Suprapubic skin (tissue), 4 donors: ENCODE measurements at regions not wholly inside any gene's neighbourhood (a gene's known extent, or its start where the extent isn't known, plus 50 kb on each side); places are given as distances from the start of the nearest gene placed in this dataset.

ENCODE experiments used
- DNase-seq, 2 donors: peaks; one replicate each; pipeline ENCODE4 v3.0.0-alpha.2; 2019; ENCODE audit warnings: low spot score in 2 of 2
- H3K27ac ChIP-seq: fragments of 200-600 bp; sonication (generic); one replicate; pipeline ENCODE4 v1.5.1; 2019
- H3K27me3 ChIP-seq: fragments of 200-600 bp; sonication (generic); one replicate; pipeline ENCODE4 v1.5.1; 2019
- H3K36me3 ChIP-seq: fragments of 200-600 bp; sonication (generic); one replicate; pipeline ENCODE4 v1.5.1; 2019
- H3K4me1 ChIP-seq: fragments of 200-600 bp; sonication (generic); one replicate; pipeline ENCODE4 v1.5.1; 2019
- H3K4me3 ChIP-seq: fragments of 200-600 bp; sonication (generic); one replicate; pipeline ENCODE4 v1.5.1; 2019; ENCODE audit warnings: mild to moderate bottlenecking
- H3K9me3 ChIP-seq: fragments of 200-600 bp; sonication (generic); one replicate; pipeline ENCODE4 v1.5.1; 2019
- CTCF ChIP-seq, 2 donors: fragments of 200-600 bp in 1 of 2; fragments of 450-650 bp in 1 of 2; sonication (generic) in 1 of 2; IDR thresholded peaks; one replicate each; pipeline ENCODE4 v1.5.1; 2016 to 2019; ENCODE audit warnings: antibody characterized with exemption in 2 of 2, mild to moderate bottlenecking in 1 of 2, moderate library complexity in 1 of 2
- EP300 ChIP-seq: sonication (generic); formaldehyde crosslinking; IDR thresholded peaks from one replicate; pipeline ENCODE4 v1.6.1; 2017; ENCODE audit warnings: antibody characterized with exemption
- POLR2A ChIP-seq, 2 donors: fragments of 450-650 bp; IDR thresholded peaks; one replicate each; pipeline ENCODE4 v1.6.1; 2017; ENCODE audit warnings: antibody characterized with exemption in 2 of 2, mild to moderate bottlenecking in 2 of 2, moderate library complexity in 2 of 2
- POLR2AphosphoS5 ChIP-seq, 3 donors: sonication (generic); formaldehyde crosslinking; IDR thresholded peaks; one replicate each; pipeline ENCODE4 v1.6.1; 2017; ENCODE audit warnings: antibody characterized with exemption in 3 of 3
- WGBS: methylation state at CpG from one replicate; pipeline ENCODE4 v1.1.5; 2018; 5-methylcytosine and 5-hydroxymethylcytosine counted together

GRCh38 chr17:5869041-5869745, 201.0 kb upstream of the WSCD1 start:
- no peaks in the 10 kb centered on the region for H3K36me3 ChIP-seq
- no peak overlapping the region for H3K27ac ChIP-seq
- H3K27me3 ChIP-seq, result no peaks in the 10 kb centered on the region
- DNase-seq, result no peak
- no peaks in the 10 kb centered on the region for H3K4me1 ChIP-seq
- H3K4me3 ChIP-seq, result no peak overlapping the region
- TF ChIP-seq CTCF (IDR thresholded peaks at IDR 0.05), result no peak
- TF ChIP-seq POLR2AphosphoS5 (IDR thresholded peaks at IDR 0.05), result no peak
- TF ChIP-seq EP300, result no peak
- TF ChIP-seq POLR2A (IDR thresholded peaks at IDR 0.05), result no peak
- no peaks in the 10 kb centered on the region for H3K9me3 ChIP-seq
- WGBS, result 60% methylated on average over 12 of the region's 12 CpGs

- Histone ChIP-seq H3K27ac (no peak overlapping the region), H3K9me3 (no peaks in the 10 kb centered on the region), H3K4me3 (no peak overlapping the region), H3K36me3 (no peaks in the 10 kb centered on the region), H3K27me3 (no peaks in the 10 kb centered on the region), H3K4me1 (no peaks in the 10 kb centered on the region)
- no peak for DNase-seq
- no peak for TF ChIP-seq POLR2A (IDR thresholded peaks at IDR 0.05)
- no peak for TF ChIP-seq POLR2AphosphoS5 (IDR thresholded peaks at IDR 0.05)
- TF ChIP-seq CTCF (IDR thresholded peaks at IDR 0.05), result no peak
- WGBS, result 84% methylated on average over 6 of the region's 6 CpGs
Observed at GRCh38 chr17:5870231-5870953, 199.8 kb upstream of the WSCD1 start.

GRCh38 chr17:5871666-5872065, 198.5 kb upstream of the WSCD1 start:
- no peak for DNase-seq

GRCh38 chr17:5872831-5873230, 197.3 kb upstream of the WSCD1 start:
- Histone ChIP-seq H3K27ac (no peak overlapping the region), H3K9me3 (no peaks in the 10 kb centered on the region), H3K27me3 (peaks cover 3% of the 10 kb centered on the region), H3K4me3 (no peak overlapping the region), H3K36me3 (no peaks in the 10 kb centered on the region), H3K4me1 (no peaks in the 10 kb centered on the region)
- DNase-seq, result no peak
- TF ChIP-seq POLR2AphosphoS5 (IDR thresholded peaks at IDR 0.05) (no peak), CTCF (IDR thresholded peaks at IDR 0.05) (no peak), EP300 (no peak), POLR2A (IDR thresholded peaks at IDR 0.05) (no peak)
- WGBS, result 91% methylated on average over 9 of the region's 9 CpGs

More at GRCh38 chr17:5871666-5872065, 198.5 kb upstream of the WSCD1 start:
- Histone ChIP-seq H3K27me3 (no peaks in the 10 kb centered on the region), H3K4me3 (no peak overlapping the region), H3K27ac (no peak overlapping the region), H3K36me3 (no peaks in the 10 kb centered on the region), H3K4me1 (no peaks in the 10 kb centered on the region), H3K9me3 (no peaks in the 10 kb centered on the region)
- WGBS, result 88% methylated on average over 10 of the region's 10 CpGs
- TF ChIP-seq CTCF (IDR thresholded peaks at IDR 0.05), result no peak
- no peak for TF ChIP-seq EP300
- TF ChIP-seq POLR2AphosphoS5 (IDR thresholded peaks at IDR 0.05), result no peak
- TF ChIP-seq POLR2A (IDR thresholded peaks at IDR 0.05), result no peak

GRCh38 chr17:5873781-5874180, 196.4 kb upstream of the WSCD1 start:
- H3K36me3 ChIP-seq, result no peaks in the 10 kb centered on the region
- H3K9me3 ChIP-seq, result no peaks in the 10 kb centered on the region
- no peak overlapping the region for H3K4me3 ChIP-seq
- peaks cover 3% of the 10 kb centered on the region for H3K27me3 ChIP-seq
- H3K4me1 ChIP-seq, result no peaks in the 10 kb centered on the region
- no peak for DNase-seq
- 80% methylated on average over 1 of the region's 4 CpGs for WGBS
- TF ChIP-seq POLR2AphosphoS5 (IDR thresholded peaks at IDR 0.05) (no peak), POLR2A (IDR thresholded peaks at IDR 0.05) (no peak), EP300 (no peak), CTCF (IDR thresholded peaks at IDR 0.05) (no peak)
- no peak overlapping the region for H3K27ac ChIP-seq
